Pancreas (tissue), 10 donors: ENCODE measurements at regions not wholly inside any gene's neighbourhood (a gene's known extent, or its start where the extent isn't known, plus 50 kb on each side); places are given as distances from the start of the nearest gene placed in this dataset.

ENCODE experiments used
- ATAC-seq, 4 donors: fragments of 200-7000 bp; cut with Tn5 transposase; one replicate each; pipeline versions ENCODE4 v1.8.0 to v1.9.1; 2020; ENCODE audit warnings: mild to moderate bottlenecking in 4 of 4, moderate library complexity in 4 of 4
- DNase-seq, 6 donors: peaks; one replicate each; pipeline ENCODE4 v3.0.0-alpha.2; 2020
- FAIRE-seq: peaks from 2 replicates; lab custom pipeline; 2012; peaks lifted over from hg19 to GRCh38; lab: Jason Lieb, UNC
- H3K27ac ChIP-seq, 4 donors: fragments of 200-600 bp; sonication (generic); 1 replicate in 3 of 4; 2 replicates in 1 of 4; pipeline versions ENCODE4 v1.5.0 to v1.8.0; 2020
- H3K27me3 ChIP-seq, 4 donors: fragments of 200-600 bp; one replicate each; pipeline ENCODE4 v1.8.0; 2021
- H3K36me3 ChIP-seq, 3 donors: fragments of 200-600 bp; sonication (generic) in 1 of 3; one replicate each; pipeline versions ENCODE4 v1.5.0 to v1.8.0; 2020 to 2021
- H3K4me1 ChIP-seq, 3 donors: fragments of 200-600 bp; one replicate each; pipeline ENCODE4 v1.8.0; 2021
- H3K4me3 ChIP-seq, 4 donors: fragments of 200-600 bp; sonication (generic) in 2 of 4; one replicate each; pipeline versions ENCODE4 v1.5.0 to v1.8.0; 2020 to 2021
- H3K9me3 ChIP-seq, 4 donors: fragments of 200-600 bp; one replicate each; pipeline ENCODE4 v1.8.0; 2021
- WGBS, 2 donors: extraction: QIAGEN DNeasy Blood & Tissue Kit; methylation state at CpG; one replicate each; pipeline ENCODE4 v1.1.7; 2013; 5-methylcytosine and 5-hydroxymethylcytosine counted together
- intact Hi-C, 3 donors: fragments of 100-400 bp; cut with DNase I; formaldehyde crosslinking; loops; one replicate each; pipeline versions ENCODE4 v1.11.1 to v1.14.2; 2022
- TF ChIP-seq, protein P1 (sequence below), 4 donors: fragments of 200-600 bp; sonication (generic) in 3 of 4; IDR thresholded peaks; one replicate each; pipeline versions ENCODE4 v1.5.0 to v1.8.0; 2021; ENCODE audit warnings: antibody characterized with exemption in 4 of 4
- donor health status: healthy with polysubstance abuse.
- donor health status: DM: no; HTN: no; CAD: no; lungs with moderate emphysema.
- donor health status: DM: no; HTN: no; CAD: no.
- donor health status: control.
- donor health status: control.
- donor health status: Bipolar disorder and iron deficiency.
- donor health status: DM: yes; HTN: yes; CAD: no.
- donor health status: DM: no; HTN: no; CAD: no.
- donor health status: DM: no; HTN: no; CAD: no.
- donor health status: DM: yes; HTN: yes; CAD: no.

DNA sequence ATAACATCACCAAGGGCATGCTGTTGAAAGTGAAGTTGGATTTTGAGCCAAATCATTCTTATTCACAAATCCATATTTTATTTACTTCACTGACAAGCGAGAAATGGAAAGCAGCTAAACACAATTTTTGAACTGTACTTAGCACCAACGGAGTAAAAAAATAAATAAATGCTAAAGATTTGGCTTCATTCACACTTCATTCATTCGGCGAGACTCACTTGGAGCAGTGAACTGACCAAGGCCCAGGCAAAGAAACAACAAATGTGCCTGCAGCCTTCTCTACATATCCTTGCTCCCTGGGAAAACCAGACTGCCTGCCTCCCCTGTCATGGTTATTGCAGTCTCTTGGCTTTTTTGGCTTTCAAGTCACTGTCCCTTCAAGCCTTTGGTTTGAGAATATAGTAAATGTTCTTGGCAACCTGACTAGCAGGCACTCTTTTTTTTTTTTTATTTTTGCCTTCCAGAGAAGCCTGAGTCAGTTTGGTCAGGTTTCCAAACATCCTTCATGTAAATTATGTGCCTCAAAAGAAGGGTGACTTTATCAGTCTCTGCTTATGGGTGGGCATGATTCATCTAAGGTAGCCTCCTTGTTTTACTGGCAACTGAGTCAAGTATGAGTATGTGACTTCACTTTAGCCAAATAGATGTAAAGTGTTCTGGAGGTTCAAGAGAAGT is 177.6 kb upstream of the MEOX2 start:
- H3K4me1 ChIP-seq, result no peaks in the 10 kb centered on the region
- intact Hi-C loops, result no loop called here
- H3K9me3 ChIP-seq, result no peaks in the 10 kb centered on the region
- no peak overlapping the region for H3K4me3 ChIP-seq
- H3K36me3 ChIP-seq, result no peaks in the 10 kb centered on the region
- WGBS, 2 donors, result 63 to 77% methylated on average over 4 of the region's 4 CpGs
- H3K27me3 ChIP-seq, result no peaks in the 10 kb centered on the region
- H3K27ac ChIP-seq, result no peak overlapping the region
- TF ChIP-seq, protein P1, sequence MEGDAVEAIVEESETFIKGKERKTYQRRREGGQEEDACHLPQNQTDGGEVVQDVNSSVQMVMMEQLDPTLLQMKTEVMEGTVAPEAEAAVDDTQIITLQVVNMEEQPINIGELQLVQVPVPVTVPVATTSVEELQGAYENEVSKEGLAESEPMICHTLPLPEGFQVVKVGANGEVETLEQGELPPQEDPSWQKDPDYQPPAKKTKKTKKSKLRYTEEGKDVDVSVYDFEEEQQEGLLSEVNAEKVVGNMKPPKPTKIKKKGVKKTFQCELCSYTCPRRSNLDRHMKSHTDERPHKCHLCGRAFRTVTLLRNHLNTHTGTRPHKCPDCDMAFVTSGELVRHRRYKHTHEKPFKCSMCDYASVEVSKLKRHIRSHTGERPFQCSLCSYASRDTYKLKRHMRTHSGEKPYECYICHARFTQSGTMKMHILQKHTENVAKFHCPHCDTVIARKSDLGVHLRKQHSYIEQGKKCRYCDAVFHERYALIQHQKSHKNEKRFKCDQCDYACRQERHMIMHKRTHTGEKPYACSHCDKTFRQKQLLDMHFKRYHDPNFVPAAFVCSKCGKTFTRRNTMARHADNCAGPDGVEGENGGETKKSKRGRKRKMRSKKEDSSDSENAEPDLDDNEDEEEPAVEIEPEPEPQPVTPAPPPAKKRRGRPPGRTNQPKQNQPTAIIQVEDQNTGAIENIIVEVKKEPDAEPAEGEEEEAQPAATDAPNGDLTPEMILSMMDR (IDR thresholded peaks at IDR 0.05), result no peak
- DNase-seq (no peak), ATAC-seq (no peak), FAIRE-seq (no peak)

DNA sequence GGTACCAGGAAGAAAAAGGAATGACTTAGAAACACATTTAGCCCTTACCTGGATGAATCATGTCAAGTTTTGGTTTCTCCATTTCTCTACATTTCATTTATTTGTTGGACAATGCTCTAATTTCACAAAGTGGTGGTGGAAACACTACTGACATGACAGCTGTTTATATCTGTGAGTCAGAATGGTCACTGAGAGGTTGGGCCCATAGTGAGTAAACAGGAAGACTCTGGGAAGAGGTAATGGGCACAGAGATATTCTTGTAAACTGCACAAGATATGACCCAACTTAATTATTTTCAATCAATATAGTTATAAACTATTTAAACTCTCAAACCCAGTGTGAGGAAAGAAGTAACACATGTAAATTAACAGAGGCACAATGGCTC is 176.3 kb upstream of the MEOX2 start:
- intact Hi-C loops, result no loop called here
- Histone ChIP-seq H3K9me3 (no peaks in the 10 kb centered on the region), H3K36me3 (no peaks in the 10 kb centered on the region), H3K27ac (no peak overlapping the region), H3K27me3 (no peaks in the 10 kb centered on the region), H3K4me3 (no peak overlapping the region), H3K4me1 (no peaks in the 10 kb centered on the region)
- TF ChIP-seq, protein P1 (IDR thresholded peaks at IDR 0.05), result no peak
- no peak for FAIRE-seq
- ATAC-seq, result no peak
- DNase-seq, result no peak

DNA sequence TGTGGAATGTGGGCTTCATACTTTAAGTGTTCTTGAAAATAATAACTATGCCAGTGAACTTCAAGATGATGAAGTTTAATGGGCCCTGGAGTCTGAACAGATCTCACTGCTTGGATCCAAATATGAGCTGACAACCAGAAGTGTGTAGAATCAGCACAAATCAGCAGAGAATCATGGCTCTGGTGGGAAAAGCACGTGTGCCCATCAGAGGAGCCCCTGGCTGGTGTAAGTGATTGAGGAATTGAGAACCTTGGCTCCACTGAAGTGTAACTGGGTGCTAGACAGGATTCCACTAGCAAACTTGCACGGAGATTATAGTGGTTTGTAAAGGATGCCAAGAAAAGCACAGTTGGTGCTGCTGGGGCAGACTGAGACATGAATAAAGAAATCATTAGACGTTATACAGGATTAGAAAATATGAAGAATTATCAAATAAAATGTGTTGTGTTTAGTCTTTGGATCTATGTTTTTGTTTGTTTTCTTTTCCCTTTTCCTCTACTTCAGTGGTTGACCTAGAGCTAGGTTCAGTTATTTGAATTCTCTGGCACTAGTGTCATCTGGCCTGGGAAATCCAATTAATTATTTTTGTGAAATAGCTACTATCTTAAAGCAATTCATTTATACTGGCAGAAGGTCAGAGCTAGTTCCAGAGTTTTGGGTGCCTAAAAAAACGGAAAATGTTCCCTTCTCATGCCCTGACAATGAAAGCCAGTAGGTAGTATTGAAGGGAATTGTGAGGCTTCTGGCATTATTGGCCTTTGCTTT is 175.7 kb upstream of the MEOX2 start:
- no peak for ATAC-seq
- TF ChIP-seq, protein P1 (IDR thresholded peaks at IDR 0.05), result no peak
- H3K27ac ChIP-seq, result no peak overlapping the region
- no peak overlapping the region for H3K4me3 ChIP-seq
- FAIRE-seq, result no peak
- no peaks in the 10 kb centered on the region for H3K9me3 ChIP-seq
- no peaks in the 10 kb centered on the region for H3K4me1 ChIP-seq
- H3K27me3 ChIP-seq, result no peaks in the 10 kb centered on the region
- intact Hi-C loops, result no loop called here
- no peak for DNase-seq
- WGBS, 2 donors, result 50 to 66% methylated on average over 4 of the region's 4 CpGs
- no peaks in the 10 kb centered on the region for H3K36me3 ChIP-seq

DNA sequence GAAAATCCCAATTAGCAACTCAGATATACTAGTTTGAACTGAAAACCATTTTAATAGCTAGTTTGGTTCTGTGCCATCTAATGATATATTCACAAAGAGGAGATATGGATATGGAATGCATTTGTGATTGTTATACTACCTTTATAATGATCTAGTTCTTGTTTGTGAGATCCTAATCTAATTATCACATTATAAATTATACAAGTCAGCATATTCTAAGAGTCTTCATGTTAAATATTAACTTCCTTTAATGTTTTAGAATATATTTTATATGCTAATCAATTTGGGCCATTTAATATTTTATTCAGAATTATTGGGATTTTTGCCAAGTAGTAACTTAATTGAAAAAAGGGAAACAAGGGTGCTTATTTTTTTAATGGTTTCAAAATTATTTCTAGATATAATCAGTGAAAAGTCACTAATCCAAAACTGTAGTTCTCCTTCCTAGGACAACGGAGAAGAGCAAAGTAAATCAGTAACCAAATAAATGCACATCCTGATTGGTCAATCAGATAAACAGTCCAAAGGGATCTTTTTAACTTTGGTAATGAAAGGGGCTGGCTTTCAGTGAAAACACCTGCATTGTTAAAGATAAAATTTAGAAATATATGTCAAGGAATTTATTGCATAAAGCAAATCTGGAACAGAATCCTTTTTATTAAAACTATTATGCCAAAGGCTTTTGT is 173.9 kb upstream of the MEOX2 start:
- DNase-seq (no peak), FAIRE-seq (no peak), ATAC-seq (no peak)
- Histone ChIP-seq H3K4me1 (no peaks in the 10 kb centered on the region), H3K4me3 (no peak overlapping the region), H3K36me3 (no peaks in the 10 kb centered on the region), H3K27me3 (no peaks in the 10 kb centered on the region), H3K27ac (no peak overlapping the region), H3K9me3 (no peaks in the 10 kb centered on the region)
- intact Hi-C loops, result no loop called here
- TF ChIP-seq, protein P1 (IDR thresholded peaks at IDR 0.05), result no peak
- 18 to 24% methylated on average over 1 of the region's 1 CpG for WGBS, 2 donors
